HepG2 (cell line): ENCODE measurements at regions not wholly inside any gene's neighbourhood (a gene's known extent, or its start where the extent isn't known, plus 50 kb on each side); places are given as distances from the start of the nearest gene placed in this dataset.

Experiments
- ATAC-seq: fragments of 200-7000 bp; cut with Tn5 transposase; 3 replicates; pipeline ENCODE4 v1.9.1; 2020; ENCODE audit warnings: mild to moderate bottlenecking, moderate library complexity
- BruUV-seq: library from RNA; stranded (reverse); fragments of 400-500 nt; replicated peaks from 2 replicates; lab custom pipeline; 2021; lab: Mats Ljungman, UMichigan
- CTCF ChIA-PET: fragments of 300-600 bp; formaldehyde crosslinking; extraction: SDS; loops from one replicate; lab custom pipeline; 2021; ENCODE audit warnings: low total read pairs, inconsistent platforms, low intra/inter-chr PET ratio; lab: Yijun Ruan, JAX
- POLR2A ChIA-PET: fragments of 350-600 bp; sonication (Branson Sonifier 250); formaldehyde crosslinking; loops from one replicate; lab custom pipeline; 2020; ENCODE audit warnings: antibody characterized with exemption, inconsistent platforms; lab: Yijun Ruan, JAX
- DNase-seq: peaks from one replicate; pipeline ENCODE4 v3.0.0-alpha.2; 2015; ENCODE audit warnings: low spot score
- FAIRE-seq: peaks from 3 replicates; lab custom pipeline; 2011; peaks lifted over from hg19 to GRCh38; lab: Jason Lieb, UNC
- H2AFZ ChIP-seq: one replicate; pipeline ENCODE4 v1.6.1; 2011; ENCODE audit warnings: low read length, inconsistent platforms
- H3K27ac ChIP-seq: fragments of 300-600 bp; 3 replicates; pipeline ENCODE4 v1.8.0; 2011; ENCODE audit warnings: mixed run types, mild to moderate bottlenecking, mixed read lengths, low read length, inconsistent platforms; ENCODE audit not compliant: insufficient read depth; ENCODE audit errors: extremely low read length
- H3K27me3 ChIP-seq, 2 experiments: fragments of 200-600 bp in 1 of 2; 2 replicates in 1 of 2; 3 replicates in 1 of 2; pipeline versions ENCODE4 v1.6.0 to v1.8.0; 2011; ENCODE audit warnings: low read length in 2 of 2, mild to moderate bottlenecking in 2 of 2, moderate library complexity in 2 of 2, inconsistent platforms in 1 of 2; ENCODE audit not compliant: insufficient read depth in 2 of 2, control insufficient read depth in 1 of 2
- H3K36me3 ChIP-seq, 2 experiments: fragments of 200-600 bp in 1 of 2; replicated peaks in 1 of 2; 2 replicates in 1 of 2; 3 replicates in 1 of 2; pipeline versions ENCODE4 v1.5.1 to v1.8.0; 2011; ENCODE audit warnings: low read length in 2 of 2, inconsistent platforms in 1 of 2; ENCODE audit not compliant: insufficient read depth in 2 of 2, control insufficient read depth in 1 of 2
- H3K4me1 ChIP-seq: 2 replicates; pipeline ENCODE4 v1.5.1; 2012; ENCODE audit warnings: low read length, inconsistent platforms; ENCODE audit not compliant: insufficient read depth
- H3K4me2 ChIP-seq: 2 replicates; pipeline ENCODE4 v1.6.0; 2011; ENCODE audit warnings: low read depth, low read length, inconsistent platforms
- H3K4me3 ChIP-seq, 3 experiments: fragments of 200-600 bp in 1 of 3; sonication (generic), shearing (Covaris generic) in 1 of 3; replicated peaks in 1 of 3; 2 replicates each; pipeline ENCODE4 v1.5.1; 2011 to 2016; ENCODE audit warnings: low read length in 3 of 3, inconsistent platforms in 2 of 3, low read depth in 2 of 3, mild to moderate bottlenecking in 2 of 3, control low read depth in 1 of 3, mixed read lengths in 1 of 3; ENCODE audit not compliant: insufficient read depth in 1 of 3
- H3K79me2 ChIP-seq: one replicate; pipeline ENCODE4 v1.6.1; 2011; ENCODE audit warnings: low read length, inconsistent platforms; ENCODE audit not compliant: insufficient read depth
- H3K9ac ChIP-seq: 2 replicates; pipeline ENCODE4 v1.6.0; 2011; ENCODE audit warnings: mild to moderate bottlenecking, low read depth, low read length, inconsistent platforms; ENCODE audit not compliant: insufficient read depth
- H3K9me3 ChIP-seq: 2 replicates; pipeline ENCODE4 v1.5.1; 2012; ENCODE audit warnings: mild to moderate bottlenecking, low read length
- H4K20me1 ChIP-seq: 2 replicates; pipeline ENCODE4 v1.6.0; 2011; ENCODE audit warnings: inconsistent platforms, mild to moderate bottlenecking, low read length, moderate library complexity; ENCODE audit not compliant: insufficient read depth
- EHMT2 ChIP-seq: fragments of 200-600 bp; sonication (generic); IDR thresholded peaks from 2 replicates; pipeline ENCODE4 v1.7.0; 2017; ENCODE audit warnings: antibody characterized with exemption, low read depth, low read length, borderline replicate concordance
- IRF2 ChIP-seq: IDR thresholded peaks from 2 replicates; pipeline ENCODE4 v1.6.1; 2018; ENCODE audit warnings: missing genetic modification reagents, missing compliant biosample characterization
- MAFF ChIP-seq: IDR thresholded peaks from 2 replicates; pipeline ENCODE4 v1.6.1; 2011; ENCODE audit warnings: low read depth, low read length, improper control_type of control experiment
- MAFK ChIP-seq, 2 experiments: IDR thresholded peaks in 1 of 2; conservative IDR thresholded peaks in 1 of 2; 2 replicates each; pipeline ENCODE4 v1.6.1; 2011; ENCODE audit warnings: improper control_type of control experiment in 2 of 2, low read length in 2 of 2
- MLX ChIP-seq: IDR thresholded peaks from 2 replicates; pipeline ENCODE4 v1.6.1; 2016
- SKI ChIP-seq: fragments of 450-650 bp; IDR thresholded peaks from one replicate; pipeline ENCODE4 v1.6.1; 2018; ENCODE audit warnings: mild to moderate bottlenecking; ENCODE audit not compliant: partially characterized antibody
- ZNF550 ChIP-seq: sonication (generic); formaldehyde crosslinking; IDR thresholded peaks from 2 replicates; pipeline ENCODE4 v1.4.0; 2020; ENCODE audit warnings: mild to moderate bottlenecking, missing genetic modification reagents, borderline replicate concordance
- ZNF768 ChIP-seq: sonication (generic); formaldehyde crosslinking; IDR thresholded peaks from 2 replicates; pipeline ENCODE4 v1.4.0; 2020; ENCODE audit warnings: missing genetic modification reagents
- ZNF777 ChIP-seq: sonication (generic); formaldehyde crosslinking; IDR thresholded peaks from 2 replicates; pipeline ENCODE4 v1.4.0; 2020; ENCODE audit warnings: missing genetic modification reagents
- ZNF788 ChIP-seq: sonication (generic); formaldehyde crosslinking; IDR thresholded peaks from 2 replicates; pipeline ENCODE4 v1.5.0; 2020; ENCODE audit warnings: mild to moderate bottlenecking, missing genetic modification reagents, borderline replicate concordance
- WGBS: methylation state at CpG from one replicate; pipeline ENCODE4 v1.1.6; 2017; ENCODE audit warnings: low lambda C conversion rate; 5-methylcytosine and 5-hydroxymethylcytosine counted together
- in situ Hi-C: cut with HindIII; loops from 2 replicates; pipeline ENCODE4 v1.10.0; 2017; ENCODE audit warnings: low pct_unique_long_range_greater_than_20kb; ENCODE audit not compliant: extremely low pct_ligation_motif_present
- intact Hi-C: fragments of 100-400 bp; cut with micrococcal nuclease; formaldehyde crosslinking; loops from one replicate; pipeline ENCODE4 v1.10.0; 2022; ENCODE audit not compliant: unreplicated experiment

- H3K9ac ChIP-seq: no peak overlapping the region
- no peaks in the 10 kb centered on the region for H4K20me1 ChIP-seq
- FAIRE-seq: no peak
- BruUV-seq: no TSS peak
- H3K4me2 ChIP-seq: no peak overlapping the region
- ChIA-PET POLR2A (no interaction called here), CTCF (no interaction called here)
- in situ Hi-C loops: no loop called here
- intact Hi-C loops: no loop called here
- H3K4me1 ChIP-seq: no peaks in the 10 kb centered on the region
- H3K36me3 ChIP-seq: no peaks in the 10 kb centered on the region
- H3K4me3 ChIP-seq: no peak overlapping the region
- 23% methylated on average over 8 of the region's 8 CpGs for WGBS
- H2AFZ ChIP-seq: no peak overlapping the region
- no peak for ATAC-seq
- TF ChIP-seq ZNF550 (CRISPR knock-in tag) (no peak), IRF2 (CRISPR knock-in tag) (no peak), ZNF788 (CRISPR knock-in tag) (no peak), ZNF777 (no peak)
- no peak overlapping the region for H3K27ac ChIP-seq
- H3K27me3 ChIP-seq: no peaks in the 10 kb centered on the region; a peak in 1 of 5 replicates
- no peak for DNase-seq
- no peaks in the 10 kb centered on the region for H3K9me3 ChIP-seq
- no peaks in the 10 kb centered on the region for H3K79me2 ChIP-seq
These were observed 566.6 kb upstream of the CITED2 start for GRCh38 chr6:139940741-139941729.

GRCh38 chr6:139939189-139939979 lies 564.9 kb upstream of the CITED2 start:
- TF ChIP-seq EHMT2: no peak
- peak; percentile 60 to 76 for TF ChIP-seq MAFK (conservative IDR thresholded peaks at IDR 0.05 in 1 of 2, IDR thresholded peaks at IDR 0.05 in 1 of 2; ENCODE audit: low read length in 2 of 2)
- TF ChIP-seq ZNF768 (CRISPR knock-in tag): no peak
- TF ChIP-seq MLX (CRISPR knock-in tag): no peak
- TF ChIP-seq MAFF: peak; percentile 62
- no peak for TF ChIP-seq SKI
- TF ChIP-seq, all 625 proteins: peak for 2
- ChIA-PET CTCF (no interaction called here), POLR2A (no interaction called here)
- Histone ChIP-seq H3K4me2 (no peak overlapping the region), H3K79me2 (no peaks in the 10 kb centered on the region), H3K9me3 (no peaks in the 10 kb centered on the region), H3K36me3 (no peaks in the 10 kb centered on the region), H2AFZ (no peak overlapping the region), H3K4me1 (no peaks in the 10 kb centered on the region), H3K27me3 (no peaks in the 10 kb centered on the region; a peak in 1 of 5 replicates), H3K27ac (no peak overlapping the region), H4K20me1 (no peaks in the 10 kb centered on the region), H3K4me3 (no peak overlapping the region), H3K9ac (no peak overlapping the region)
- in situ Hi-C loops: no loop called here
- ATAC-seq (no peak), FAIRE-seq (no peak), DNase-seq (no peak)
- WGBS: 7% methylated on average over 2 of the region's 2 CpGs
- intact Hi-C loops: no loop called here
- no TSS peak for BruUV-seq
